ENCODE measurements at regions not wholly inside any gene's neighbourhood (a gene's known extent, or its start where the extent isn't known, plus 50 kb on each side); places are given as distances from the start of the nearest gene placed in this dataset.

DNA sequence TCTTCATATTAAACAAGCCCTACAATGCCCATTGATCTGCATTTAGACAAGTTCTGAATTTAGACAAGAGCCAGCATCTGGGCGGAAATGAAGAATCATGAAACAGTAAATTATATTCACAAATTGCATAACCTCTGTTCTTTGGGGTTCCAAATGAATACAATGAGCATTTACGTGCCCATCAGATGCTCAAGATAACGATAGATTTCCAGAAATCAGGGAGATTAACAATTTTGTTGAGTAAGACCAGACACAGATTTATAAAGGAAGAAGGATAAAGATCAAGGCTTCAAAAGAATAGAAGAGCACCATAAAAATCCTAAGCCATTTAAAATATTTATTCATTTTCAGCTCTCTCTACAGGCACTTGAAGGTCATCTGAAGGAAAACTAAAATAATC, 59.7 kb upstream of the CDH20 start:
- no peak overlapping the region for H3K4me2 ChIP-seq (ENCODE audit: low read depth, low read length)
- no peaks in the 10 kb centered on the region for H3K9me3 ChIP-seq (replicated peaks; ENCODE audit: insufficient read depth, low read length)
- no peaks in the 10 kb centered on the region for H4K20me1 ChIP-seq (ENCODE audit: insufficient read depth, low read length)
- H3F3A ChIP-seq (ENCODE audit: insufficient read depth, low read length): no peaks in the 10 kb centered on the region
- no peak overlapping the region for H3K9ac ChIP-seq (ENCODE audit: low read length)
- TF ChIP-seq CTCF (IDR thresholded peaks at IDR 0.05; ENCODE audit: low read length) (no peak), EZH2phosphoT487 (IDR thresholded peaks at IDR 0.05; ENCODE audit: low read length) (no peak), EZH2 (optimal IDR thresholded peaks at IDR 0.05; ENCODE audit: low read depth, low read length) (no peak)
- H3K4me3 ChIP-seq (ENCODE audit: low read length): no peak overlapping the region
- no peaks in the 10 kb centered on the region for H3K27me3 ChIP-seq (replicated peaks; ENCODE audit: insufficient read depth, low read length)
- H3K27ac ChIP-seq (ENCODE audit: low read length): no peak overlapping the region
- H2AFZ ChIP-seq (ENCODE audit: low read length): no peak overlapping the region
- H3K4me1 ChIP-seq (ENCODE audit: low read length): no peaks in the 10 kb centered on the region
- no peaks in the 10 kb centered on the region for H3K36me3 ChIP-seq (replicated peaks; ENCODE audit: insufficient read depth, low read length)
- no peaks in the 10 kb centered on the region for H3K9me2 ChIP-seq (replicated peaks; ENCODE audit: insufficient read depth, low read length)
- DNase-seq: no peak
- H3K79me2 ChIP-seq (ENCODE audit: low read length): no peaks in the 10 kb centered on the region

GRCh38 chr18:61274416-61274960, 58.7 kb upstream of the CDH20 start:
- no peak for DNase-seq
- Histone ChIP-seq H2AFZ (ENCODE audit: low read length) (no peak overlapping the region), H3F3A (ENCODE audit: insufficient read depth, low read length) (no peaks in the 10 kb centered on the region), H3K79me2 (ENCODE audit: low read length) (no peaks in the 10 kb centered on the region), H4K20me1 (ENCODE audit: insufficient read depth, low read length) (no peaks in the 10 kb centered on the region), H3K4me3 (ENCODE audit: low read length) (no peak overlapping the region), H3K4me1 (ENCODE audit: low read length) (no peaks in the 10 kb centered on the region), H3K4me2 (ENCODE audit: low read depth, low read length) (no peak overlapping the region), H3K9me2 (replicated peaks; ENCODE audit: insufficient read depth, low read length) (no peaks in the 10 kb centered on the region), H3K9me3 (replicated peaks; ENCODE audit: insufficient read depth, low read length) (no peaks in the 10 kb centered on the region), H3K36me3 (replicated peaks; ENCODE audit: insufficient read depth, low read length) (no peaks in the 10 kb centered on the region), H3K9ac (ENCODE audit: low read length) (no peak overlapping the region), H3K27ac (ENCODE audit: low read length) (no peak overlapping the region), H3K27me3 (replicated peaks; ENCODE audit: insufficient read depth, low read length) (no peaks in the 10 kb centered on the region)
- TF ChIP-seq EZH2phosphoT487 (IDR thresholded peaks at IDR 0.05; ENCODE audit: low read length): no peak
- TF ChIP-seq CTCF (IDR thresholded peaks at IDR 0.05; ENCODE audit: low read length): no peak
- no peak for TF ChIP-seq EZH2 (optimal IDR thresholded peaks at IDR 0.05; ENCODE audit: low read depth, low read length)

DNA sequence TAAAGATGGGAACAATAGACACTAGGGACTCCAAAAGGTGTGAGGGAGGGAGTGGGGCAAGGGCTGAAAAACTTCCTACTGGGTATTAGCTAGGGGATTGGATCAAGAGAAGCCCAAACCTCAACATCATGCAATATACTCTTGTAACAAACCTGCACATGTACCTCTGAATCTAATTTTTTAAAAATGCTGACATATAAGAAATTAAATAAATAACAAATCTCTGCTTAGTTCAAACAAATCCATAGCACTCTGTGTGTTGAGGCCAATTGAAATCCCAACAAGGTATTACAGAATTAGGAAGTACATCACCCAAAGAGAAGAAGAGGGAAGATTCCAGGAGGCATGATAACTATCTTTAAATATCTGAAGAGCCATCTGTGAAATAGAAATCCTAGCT, 55.4 kb upstream of the CDH20 start:
- no peaks in the 10 kb centered on the region for H3K27me3 ChIP-seq (replicated peaks; ENCODE audit: insufficient read depth, low read length)
- no peak overlapping the region for H3K4me3 ChIP-seq (ENCODE audit: low read length)
- no peak for TF ChIP-seq EZH2 (optimal IDR thresholded peaks at IDR 0.05; ENCODE audit: low read depth, low read length)
- TF ChIP-seq EZH2phosphoT487 (IDR thresholded peaks at IDR 0.05; ENCODE audit: low read length): no peak
- no peak for TF ChIP-seq CTCF (IDR thresholded peaks at IDR 0.05; ENCODE audit: low read length)
- H3K9me2 ChIP-seq (replicated peaks; ENCODE audit: insufficient read depth, low read length): no peaks in the 10 kb centered on the region
- H3K36me3 ChIP-seq (replicated peaks; ENCODE audit: insufficient read depth, low read length): no peaks in the 10 kb centered on the region
- no peaks in the 10 kb centered on the region for H3K79me2 ChIP-seq (ENCODE audit: low read length)
- H3K9me3 ChIP-seq (replicated peaks; ENCODE audit: insufficient read depth, low read length): no peaks in the 10 kb centered on the region
- no peaks in the 10 kb centered on the region for H4K20me1 ChIP-seq (ENCODE audit: insufficient read depth, low read length)
- no peak overlapping the region for H2AFZ ChIP-seq (ENCODE audit: low read length)
- H3K27ac ChIP-seq (ENCODE audit: low read length): no peak overlapping the region
- no peak overlapping the region for H3K4me2 ChIP-seq (ENCODE audit: low read depth, low read length)
- H3K9ac ChIP-seq (ENCODE audit: low read length): no peak overlapping the region
- H3K4me1 ChIP-seq (ENCODE audit: low read length): no peaks in the 10 kb centered on the region
- no peaks in the 10 kb centered on the region for H3F3A ChIP-seq (ENCODE audit: insufficient read depth, low read length)
- no peak for DNase-seq
